NCI-H526 treated with DMSO at 0.1 percent for 48 hours (cell line): ENCODE measurements at regions not wholly inside any gene's neighbourhood (a gene's known extent, or its start where the extent isn't known, plus 50 kb on each side); places are given as distances from the start of the nearest gene placed in this dataset.
"Not testable (repeated sequence)": the region's sequence is repeated elsewhere in the genome, so short reads cannot be mapped to it uniquely, and the experiment has no call there.

Experiments
- DNase-seq: peaks from one replicate; lab custom pipeline; 2025; lab: John Stamatoyannopoulos, UW

DNA sequence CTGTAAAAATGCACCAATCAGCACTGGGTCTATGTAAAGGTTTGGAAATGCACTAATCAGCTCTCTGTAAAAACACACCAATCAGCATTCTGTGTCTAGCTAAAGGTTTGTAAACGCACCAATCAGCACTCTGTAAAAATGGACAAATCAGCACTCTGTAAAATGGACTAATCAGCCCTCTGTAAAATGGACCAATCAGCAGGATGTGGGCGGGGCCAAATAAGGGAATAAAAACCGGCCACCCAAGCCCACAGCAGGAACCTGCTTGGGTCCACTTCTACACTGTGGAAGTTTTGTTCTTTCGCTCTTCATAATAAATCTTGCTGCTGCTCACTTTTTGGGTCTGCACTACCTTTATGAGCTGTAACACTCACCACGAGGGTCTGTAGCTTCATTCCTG is 101.0 kb downstream of the SMC2 start:
- not testable (repeated sequence) for DNase-seq

DNA sequence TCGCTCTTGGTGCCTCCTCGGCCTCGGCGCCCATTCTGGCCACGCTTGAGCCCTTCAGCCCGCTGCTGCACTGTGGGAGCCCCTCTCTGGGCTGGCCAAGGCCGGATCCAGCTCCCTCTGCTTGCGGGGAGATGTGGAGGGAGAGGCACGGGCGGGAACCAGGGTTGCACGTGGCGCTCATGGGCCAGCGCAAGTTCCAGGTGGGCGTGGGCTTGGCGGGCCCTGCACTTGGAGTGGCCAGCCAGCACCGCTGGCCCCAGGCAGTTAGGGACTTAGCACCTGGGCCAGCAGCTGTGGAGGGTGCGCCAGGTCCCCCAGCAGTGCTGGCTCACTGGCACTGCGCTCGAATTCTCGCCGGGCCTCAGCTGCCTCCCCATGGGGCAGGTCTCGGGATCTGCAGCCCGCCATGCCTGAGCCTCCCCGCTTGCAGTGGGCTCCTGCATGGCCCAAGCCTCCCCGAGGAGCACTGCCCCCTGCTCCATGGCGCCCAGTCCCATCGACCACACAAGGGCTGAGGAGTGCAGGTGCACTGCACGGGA is 106.4 kb downstream of the SMC2 start:
- no peak for DNase-seq

DNA sequence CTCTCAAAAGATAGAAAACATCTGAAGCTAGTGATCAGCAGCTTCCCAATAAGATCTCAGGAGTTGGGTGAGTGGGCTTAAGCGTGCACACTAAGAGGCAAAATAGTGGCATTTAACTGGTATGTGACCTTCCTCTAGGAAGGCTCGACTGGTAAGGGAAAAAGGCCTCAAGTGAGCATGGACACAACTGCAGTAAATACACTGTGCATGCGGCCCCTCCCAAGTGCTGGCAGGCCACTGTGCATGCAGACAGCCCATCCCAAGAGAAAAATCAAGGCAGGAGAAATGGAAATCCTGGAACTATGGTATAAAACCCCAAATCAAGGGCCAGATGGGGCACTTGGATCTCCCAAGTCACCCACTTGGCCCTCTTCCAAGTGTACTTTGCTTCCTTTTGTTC is 112.7 kb downstream of the SMC2 start:
- DNase-seq = no peak

DNA sequence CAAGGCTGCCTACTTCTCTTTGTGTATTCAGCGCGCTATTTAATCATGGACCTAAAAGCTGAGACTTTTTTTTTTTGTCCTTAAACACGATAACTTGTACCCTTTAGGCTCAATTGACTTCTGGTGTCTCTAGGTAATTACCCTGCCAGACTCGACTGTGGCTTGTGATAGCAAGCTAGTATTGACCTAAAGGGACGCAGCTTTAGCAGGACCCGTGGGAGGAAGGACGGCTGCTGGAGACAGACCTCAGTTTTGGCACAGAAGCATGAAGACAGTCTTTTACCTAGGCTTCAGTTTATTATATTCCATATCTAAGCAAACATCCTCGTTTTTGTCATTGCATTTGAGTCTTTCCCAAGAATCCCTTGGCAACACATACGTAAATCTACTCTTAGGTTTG is 115.3 kb downstream of the SMC2 start:
- DNase-seq = no peak

DNA sequence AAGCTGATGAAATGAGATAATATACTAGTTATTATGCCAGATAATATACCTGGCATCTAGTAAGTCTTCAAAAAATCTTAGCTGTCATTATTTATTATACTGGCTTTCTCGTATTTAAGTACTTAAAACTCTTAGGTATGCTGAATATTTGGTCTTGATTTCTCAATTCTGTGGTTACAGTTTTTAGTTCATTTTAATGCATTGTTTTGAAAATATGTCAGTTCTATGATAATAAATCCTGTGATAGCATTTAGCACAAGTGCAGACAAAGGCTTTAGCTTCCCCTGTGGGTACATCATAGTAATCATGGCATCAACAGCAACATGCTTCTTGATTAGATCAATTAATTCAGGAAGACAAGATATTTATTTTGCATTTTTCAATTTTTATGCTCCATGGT is 133.0 kb downstream of the SMC2 start:
- no peak for DNase-seq

DNA sequence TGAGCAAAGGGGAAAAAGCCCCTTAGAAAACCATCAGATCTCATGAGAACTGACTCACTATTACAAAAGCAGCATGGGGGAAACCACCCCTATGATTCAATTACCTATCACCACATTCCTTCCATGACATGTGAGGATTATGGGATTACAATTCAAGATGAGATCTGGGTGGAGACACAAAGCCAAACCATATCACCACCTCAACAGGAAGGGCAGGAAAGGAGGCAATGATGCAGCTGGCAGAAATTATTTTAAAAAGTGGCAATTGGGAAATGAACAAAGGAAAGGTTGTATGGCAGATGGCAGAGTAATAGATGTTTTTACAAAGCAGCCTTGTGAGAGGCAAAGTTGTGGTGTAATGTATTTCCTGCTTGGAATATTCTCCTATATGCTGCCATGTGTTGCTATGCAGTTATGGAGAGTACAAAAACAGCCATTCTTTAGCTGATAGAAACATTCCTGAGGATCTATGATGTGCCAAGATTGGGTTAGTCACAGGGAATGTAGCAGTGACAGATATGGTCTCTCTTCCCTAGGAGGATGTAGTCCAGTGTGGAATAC is 138.8 kb downstream of the SMC2 start:
- DNase-seq = no peak

DNA sequence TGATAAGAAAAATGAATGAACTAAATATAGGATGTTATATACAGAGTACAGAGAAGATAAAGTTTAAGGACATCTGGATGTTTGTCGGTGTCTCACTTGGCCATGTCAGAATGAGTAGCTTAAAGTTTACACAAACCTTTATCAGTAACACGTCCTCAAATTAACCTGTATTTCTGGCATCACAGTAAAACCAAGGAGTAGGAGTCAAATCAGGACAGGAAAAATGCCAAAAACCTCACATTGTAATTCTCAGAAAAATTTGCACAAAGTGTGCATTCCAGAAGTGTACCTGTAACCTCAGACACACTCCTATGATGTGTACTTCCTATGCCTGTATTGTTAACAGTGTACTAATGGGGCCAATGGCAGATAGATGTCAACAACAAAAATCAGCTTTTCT is 139.3 kb downstream of the SMC2 start:
- DNase-seq = no peak

DNA sequence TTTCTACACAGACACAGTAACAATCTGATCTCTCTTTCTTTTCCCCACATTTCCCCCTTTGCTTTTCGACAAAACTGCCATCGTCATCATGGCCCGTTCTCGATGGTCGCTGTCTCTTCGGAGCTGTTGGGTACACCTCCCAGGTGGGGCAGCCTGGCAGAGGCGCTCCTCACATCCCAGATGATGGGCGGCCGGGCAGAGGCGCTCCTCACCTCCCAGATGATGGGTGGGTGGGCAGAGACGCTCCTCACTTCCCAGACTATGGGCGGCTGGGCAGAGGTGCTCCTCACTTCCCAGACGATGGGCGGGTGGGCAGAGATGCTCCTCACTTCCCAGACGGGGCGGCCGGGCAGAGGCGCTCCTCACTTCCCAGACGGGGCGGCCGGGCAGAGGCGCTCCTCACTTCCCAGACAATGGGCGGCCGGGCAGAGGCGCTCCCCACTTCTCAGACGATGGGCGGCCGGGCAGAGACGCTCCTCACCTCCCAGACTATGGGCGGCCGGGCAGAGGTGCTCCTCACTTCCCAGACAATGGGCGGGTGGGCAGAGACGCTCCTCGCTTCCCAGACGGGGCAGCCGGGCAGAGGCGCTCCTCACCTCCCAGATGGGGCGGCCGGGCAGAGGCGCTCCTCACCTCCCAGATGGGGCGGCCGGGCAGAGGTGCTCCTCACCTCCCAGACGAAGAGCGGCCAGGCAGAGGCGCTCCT is 140.7 kb downstream of the SMC2 start:
- DNase-seq = not testable (repeated sequence)

DNA sequence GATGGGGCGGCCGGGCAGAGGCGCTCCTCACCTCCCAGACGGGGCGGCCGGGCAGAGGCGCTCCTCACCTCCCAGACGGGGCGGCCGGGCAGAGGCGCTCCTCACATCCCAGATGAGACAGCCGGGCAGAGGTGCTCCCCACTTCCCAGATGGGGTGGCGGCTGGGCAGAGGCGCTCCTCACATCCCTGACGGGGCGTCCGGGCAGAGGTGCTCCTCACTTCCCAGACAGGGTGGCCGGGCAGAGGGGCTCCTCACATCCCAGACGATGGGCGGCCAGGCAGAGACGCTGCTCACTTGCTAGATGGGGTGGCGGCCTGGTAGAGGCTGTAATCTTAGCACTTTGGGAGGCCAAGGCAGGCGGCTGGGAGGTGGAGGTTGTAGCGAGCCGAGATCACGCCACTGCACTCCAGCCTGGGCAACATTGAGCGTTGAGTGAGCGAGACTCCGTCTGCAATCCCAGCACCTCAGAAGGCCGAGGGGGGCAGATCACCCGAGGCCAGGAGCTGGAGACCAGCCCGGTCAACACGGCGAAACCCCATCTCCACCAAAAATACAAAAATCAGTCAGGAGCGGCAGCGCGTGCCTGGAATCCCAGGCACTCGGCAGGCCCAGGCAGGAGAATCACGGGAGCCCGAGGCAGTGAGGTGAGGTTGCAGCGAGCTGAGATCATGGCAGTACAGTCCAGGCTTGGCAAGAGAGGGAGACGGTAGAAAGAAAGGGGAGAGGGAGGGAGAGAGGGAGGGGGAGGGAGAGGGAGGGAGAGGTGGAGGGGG is 141.4 kb downstream of the SMC2 start:
- not testable (repeated sequence) for DNase-seq

DNA sequence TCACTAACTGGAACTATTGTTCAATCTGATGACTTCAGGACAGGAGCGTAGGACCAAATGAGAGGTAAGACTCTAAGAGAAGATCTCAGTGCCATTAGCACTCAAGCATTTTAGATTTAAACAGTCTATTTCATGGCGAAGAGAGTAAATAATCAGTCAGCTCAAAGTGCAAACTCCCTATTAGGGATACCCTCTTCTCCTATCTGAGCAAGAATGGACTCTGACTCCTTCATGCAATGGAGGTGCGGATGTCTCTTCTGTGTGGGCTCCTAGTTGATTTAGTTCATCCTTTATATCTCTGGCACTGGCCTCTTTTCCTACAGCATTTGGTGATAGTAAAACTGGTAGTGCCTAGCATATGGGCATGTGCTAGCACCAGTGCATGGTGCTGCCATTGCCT is 144.6 kb downstream of the SMC2 start:
- no peak for DNase-seq

DNA sequence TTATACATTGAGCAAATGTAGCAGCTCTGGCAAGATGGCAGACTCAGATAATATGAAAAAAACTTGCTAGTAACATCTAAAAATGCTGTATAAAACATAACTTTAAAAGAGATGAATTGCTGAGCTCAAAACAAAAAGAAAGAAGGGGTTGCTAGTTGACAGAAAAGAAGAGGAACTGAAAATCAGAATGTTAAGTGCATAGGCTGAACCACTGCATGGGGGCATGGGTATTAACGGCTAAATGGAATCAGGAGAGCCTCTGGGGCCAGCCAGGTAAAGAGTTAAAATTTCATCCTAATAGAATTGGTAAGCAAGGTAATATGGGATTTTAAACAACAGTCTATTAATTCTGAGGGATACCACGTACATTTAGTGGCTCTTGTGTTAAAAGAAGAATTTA is 146.8 kb downstream of the SMC2 start:
- no peak for DNase-seq

DNA sequence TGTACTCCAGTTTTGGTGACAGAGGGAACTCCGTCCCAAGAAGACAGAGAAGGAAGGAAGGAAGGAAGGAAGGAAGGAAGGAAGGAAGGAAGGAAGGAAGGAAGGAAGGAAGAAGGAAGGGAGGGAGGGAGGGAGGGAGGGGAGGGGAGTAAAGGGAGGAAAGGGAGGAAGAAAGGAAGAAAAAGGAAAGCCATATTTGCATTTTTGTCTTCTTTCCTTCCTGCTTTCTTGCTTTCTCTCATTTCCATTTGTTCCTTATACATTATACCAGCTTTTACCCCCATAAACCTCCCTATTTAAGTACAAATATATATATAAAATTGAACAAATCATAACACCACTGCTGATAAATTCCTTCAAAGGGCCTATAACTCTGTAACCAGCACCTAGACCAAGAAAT is 151.8 kb downstream of the SMC2 start:
- DNase-seq = no peak

DNA sequence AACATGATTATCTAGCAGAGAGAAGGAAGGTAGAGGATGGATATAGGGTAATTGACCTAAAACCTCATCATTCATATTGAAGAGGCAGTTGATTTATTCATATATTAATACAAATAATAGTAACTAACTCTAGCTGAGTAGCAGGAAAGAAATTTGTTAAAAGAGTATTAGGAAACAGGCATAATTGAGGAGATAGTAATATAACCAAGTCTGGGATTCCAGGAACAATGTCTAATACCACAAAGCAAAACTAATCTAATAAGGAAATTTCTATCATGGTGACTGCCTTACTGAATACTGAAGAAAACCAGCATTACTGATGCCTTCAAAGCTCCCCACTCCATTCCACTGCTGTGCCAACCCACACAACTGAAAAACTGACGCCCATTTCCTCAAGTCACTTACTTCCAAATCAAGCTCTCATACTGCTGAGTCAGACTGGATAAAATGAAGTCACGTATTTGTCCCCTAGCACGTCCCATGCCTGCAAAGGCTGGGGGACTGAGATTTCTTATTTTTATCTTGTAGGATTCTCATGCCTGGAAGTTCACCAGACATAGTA is 153.9 kb downstream of the SMC2 start:
- DNase-seq = no peak

DNA sequence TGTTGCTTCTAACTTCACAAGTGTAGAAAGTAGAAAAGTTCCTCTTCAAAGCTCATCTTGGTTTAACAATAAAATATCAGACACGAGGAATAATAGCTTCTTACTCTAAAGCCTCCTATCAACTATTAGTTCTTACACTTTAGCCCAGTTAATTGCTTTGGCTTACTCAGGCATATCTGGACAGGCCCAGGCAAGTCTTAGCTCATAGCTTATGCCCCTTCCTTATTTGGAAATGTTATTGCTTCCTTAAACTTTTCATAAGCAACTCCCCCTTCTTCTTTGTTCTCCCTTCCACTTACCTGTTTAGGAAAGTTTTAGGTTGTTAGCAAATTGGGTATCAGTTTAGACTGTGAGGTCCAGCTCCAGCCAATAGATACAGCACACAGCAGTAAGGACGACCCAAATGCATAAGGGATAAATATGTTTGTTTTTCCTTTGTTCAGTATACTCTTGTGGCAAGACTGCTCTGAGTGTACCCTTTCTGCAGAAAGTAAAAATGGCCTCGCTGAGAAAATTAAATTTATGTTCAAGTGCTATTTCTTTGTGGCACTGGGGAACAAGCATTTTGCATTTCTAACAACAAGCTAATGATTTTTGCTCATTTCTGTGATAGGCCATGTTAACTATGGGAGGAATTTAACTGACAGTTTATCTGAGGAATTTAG is 162.1 kb downstream of the SMC2 start:
- DNase-seq = no peak

DNA sequence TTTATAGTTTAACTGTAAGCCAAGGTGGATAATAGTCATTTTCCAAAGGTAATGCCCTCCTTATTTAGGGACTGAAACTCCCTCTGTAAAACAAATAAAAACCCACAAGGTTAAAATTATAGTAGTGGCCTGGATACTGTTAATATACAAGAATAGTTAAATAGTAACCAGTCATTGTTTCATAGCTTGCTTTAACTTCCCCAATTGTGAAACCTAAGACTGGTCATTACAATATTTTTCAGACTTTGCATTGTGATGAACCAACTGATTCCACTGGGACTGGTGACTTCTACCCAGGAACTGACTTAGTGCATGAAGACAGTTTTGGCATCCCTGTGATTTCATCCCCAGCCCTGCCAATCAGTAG is 162.6 kb downstream of the SMC2 start:
- no peak for DNase-seq

DNA sequence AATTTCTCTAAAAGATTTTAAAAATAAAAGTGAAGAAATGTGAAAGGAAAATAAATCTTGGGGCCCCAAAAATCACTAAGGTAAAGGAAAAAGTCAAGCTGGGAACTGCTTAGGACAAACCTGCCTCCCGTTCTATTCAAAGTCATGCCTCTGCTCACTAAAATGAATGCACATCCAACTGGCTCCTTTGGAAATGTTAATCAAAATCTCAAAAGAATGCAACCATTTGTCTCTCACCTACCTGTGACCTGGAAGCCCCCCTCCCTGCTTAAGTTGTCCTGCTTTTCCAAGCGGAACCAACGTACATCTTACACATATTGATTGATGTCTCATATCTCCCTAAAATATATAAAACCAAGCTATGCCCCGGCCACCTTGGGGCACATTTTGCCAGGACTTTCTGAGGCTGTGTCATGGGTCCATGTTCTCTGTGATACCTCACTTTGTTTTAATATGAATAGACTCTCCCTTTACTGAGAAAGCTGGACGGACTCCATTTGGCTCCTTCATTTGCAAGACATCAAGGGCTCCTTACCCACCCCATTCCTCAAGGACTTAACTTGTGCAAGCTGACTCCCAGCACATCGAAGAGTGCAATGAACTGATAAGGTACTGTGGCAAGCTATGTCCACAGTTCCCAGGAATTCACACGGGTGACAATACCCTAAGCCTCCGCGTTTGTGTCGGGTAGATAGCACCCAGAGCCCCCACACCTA is 164.3 kb downstream of the SMC2 start:
- DNase-seq = no peak

DNA sequence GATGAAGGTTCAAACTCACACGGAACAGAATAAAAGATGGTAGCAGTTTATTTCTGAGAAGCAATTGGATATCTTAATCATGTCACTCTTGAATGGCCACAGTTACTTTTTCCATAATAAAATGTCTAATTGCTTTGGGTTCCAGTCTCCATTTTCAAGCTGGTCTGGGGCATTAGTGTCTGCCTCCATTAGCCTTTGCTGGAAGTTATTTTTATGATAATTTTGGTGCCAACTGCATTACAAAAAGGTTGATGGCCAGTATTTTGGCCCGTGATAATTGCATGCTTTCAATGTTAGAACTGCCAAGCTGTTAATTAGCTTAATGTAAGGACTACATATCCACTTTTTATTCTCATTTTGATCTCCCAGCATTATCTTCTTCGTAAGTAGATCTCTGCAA is 165.9 kb downstream of the SMC2 start:
- DNase-seq = no peak

DNA sequence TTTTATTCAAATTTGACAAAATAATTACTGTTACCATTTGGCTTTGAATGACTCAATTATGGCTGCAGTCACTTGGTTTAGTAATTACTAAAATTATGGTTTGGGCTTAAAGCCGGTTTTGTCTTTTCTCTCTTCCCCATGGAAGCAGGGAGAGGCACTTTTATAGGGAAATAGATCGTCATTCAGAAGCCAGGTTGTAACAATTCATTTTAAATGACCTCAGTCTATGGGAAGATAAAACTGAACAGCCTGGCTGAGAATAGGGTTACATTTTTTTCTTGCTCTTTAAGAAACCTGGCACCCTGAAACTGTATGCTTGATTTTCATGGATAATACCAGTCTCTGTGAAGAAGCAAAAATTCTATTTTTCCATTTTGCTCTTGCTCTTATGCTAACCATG is 169.8 kb downstream of the SMC2 start:
- no peak for DNase-seq

DNA sequence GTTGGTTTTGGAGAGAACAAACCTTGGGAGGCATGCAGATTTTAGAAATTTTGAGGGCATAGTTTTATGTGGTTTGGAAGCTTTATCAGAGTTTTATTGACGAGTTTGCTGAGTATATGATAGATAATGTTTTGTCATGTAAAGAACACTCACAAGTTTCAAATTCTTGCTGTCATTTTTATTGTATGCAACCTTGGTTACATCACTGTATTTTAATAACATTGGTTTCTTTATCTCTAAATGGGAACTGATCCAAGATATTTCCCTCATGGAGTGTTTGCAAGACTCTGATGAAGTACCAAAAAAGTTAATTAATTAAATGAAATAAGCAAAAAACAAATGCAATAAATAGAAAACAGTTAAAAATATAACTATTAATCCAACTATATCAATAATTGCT is 170.3 kb downstream of the SMC2 start:
- DNase-seq = no peak

DNA sequence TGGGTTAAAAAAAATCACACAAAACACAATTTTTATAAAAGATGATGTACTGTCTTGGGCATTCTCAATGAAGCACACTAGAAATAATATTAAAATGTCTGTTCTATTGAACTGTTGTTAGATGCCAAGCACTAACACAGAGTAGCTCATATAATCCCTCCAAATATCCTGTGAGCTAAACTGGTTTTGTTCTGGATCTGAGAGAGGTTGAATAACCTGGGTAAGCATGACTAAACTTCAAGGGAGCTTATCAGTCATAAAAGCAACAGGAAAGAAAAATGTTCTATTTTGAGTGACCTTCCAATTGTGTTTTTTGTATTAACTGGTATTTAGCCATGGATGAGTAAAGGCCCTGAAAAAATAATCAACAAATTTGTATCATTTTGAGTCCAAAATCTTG is 175.3 kb downstream of the SMC2 start:
- no peak for DNase-seq
